COLO829 (cell line): ENCODE measurements at regions not wholly inside any gene's neighbourhood (a gene's known extent, or its start where the extent isn't known, plus 50 kb on each side); places are given as distances from the start of the nearest gene placed in this dataset.
"Not testable (repeated sequence)": the region's sequence is repeated elsewhere in the genome, so short reads cannot be mapped to it uniquely, and the experiment has no call there.

Experiments used
- DNase-seq: peaks from one replicate; pipeline ENCODE4 v3.0.0; 2012; ENCODE audit warnings: low spot score

DNA sequence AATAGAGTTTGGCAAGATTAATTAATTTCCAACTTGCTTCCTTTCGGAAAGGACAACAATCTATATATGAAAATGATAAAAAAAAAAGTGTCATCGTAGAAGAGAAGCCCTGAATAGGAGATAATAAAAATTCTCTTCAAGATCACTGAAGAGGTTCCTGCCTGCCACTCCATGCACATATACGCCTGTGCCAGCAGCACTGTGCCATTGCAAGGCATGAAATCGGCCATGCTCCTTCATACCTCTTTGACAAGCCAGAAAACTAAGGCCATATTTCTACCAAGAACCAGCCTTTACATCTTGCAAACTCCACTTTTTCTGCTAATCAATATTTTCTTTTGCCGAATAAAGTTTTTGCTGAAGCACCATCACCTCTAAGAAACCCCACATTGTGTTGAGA, 365.5 kb downstream of the CXXC4 start:
- no peak for DNase-seq

DNA sequence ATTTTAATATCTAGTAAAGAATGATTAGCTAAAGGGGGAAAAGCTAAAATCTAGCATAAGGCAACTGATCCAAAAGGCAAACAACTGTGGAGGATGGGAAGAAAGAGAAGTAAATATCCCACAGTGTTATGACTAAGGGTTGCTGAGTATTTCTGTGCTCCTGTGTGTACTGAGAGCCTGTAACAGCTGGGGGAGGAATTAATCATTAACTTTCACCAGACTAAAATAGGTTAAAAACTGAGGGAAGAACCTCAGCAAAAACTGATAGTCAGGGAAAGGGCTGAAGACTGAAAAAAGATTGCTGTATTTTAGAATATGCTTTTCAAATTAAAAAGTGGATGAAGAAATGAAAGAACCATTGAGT, 365.9 kb downstream of the CXXC4 start:
- no peak for DNase-seq

DNA sequence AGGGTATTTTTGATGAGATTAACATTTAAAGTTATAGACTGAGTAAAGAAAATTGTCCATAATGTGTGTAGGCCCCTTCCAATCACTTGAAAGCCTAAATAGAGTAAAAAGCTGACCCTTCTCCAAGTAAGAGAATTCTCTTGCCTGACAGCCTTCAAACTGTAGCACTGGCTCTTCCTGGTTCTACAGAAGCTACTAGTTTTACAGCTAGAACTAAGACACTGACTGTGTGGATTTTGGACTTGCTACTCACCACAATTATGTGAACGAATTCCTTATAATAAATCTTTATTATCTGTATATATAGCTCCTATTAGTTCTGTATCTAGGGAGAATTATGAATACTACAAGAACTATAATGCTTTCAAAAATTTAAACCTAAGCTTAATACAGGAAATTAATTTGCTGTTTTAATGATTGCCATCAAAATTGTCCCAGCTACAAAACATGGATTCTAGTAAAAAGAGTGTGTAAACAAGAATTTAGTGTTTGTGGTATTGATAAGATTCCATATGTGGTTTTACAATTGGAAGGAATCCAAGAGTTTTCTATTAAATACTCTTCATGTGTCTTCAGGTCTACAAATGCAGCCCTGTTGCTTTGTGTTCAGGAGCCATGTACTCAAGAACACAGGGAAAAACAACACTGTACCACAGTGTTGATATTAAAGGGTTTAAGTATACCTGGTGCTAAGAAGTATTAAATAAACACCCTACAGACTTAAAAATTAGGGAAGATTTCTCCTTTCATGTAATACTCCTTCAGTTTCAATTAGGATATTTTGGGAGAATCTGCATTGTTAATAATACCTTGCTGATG, 366.5 kb downstream of the CXXC4 start:
- no peak for DNase-seq

DNA sequence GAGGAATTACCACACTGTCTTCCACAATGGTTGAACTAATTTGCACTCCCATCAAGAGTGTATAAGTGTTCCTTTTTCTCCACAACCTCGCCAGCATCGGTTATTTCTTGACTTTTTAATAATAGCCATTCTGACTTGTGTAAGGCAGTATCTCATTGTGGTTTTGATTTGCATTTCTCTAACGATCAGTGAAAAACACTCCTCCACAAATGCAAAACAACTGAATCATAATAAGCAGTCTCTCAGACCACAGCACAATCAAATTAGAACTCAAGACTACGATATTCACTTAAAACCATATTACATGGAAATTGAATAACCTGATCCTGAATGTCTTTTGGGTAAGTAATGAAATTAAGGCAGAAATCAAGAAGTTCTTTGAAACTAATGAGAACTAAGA, 371.7 kb downstream of the CXXC4 start:
- DNase-seq = no peak

DNA sequence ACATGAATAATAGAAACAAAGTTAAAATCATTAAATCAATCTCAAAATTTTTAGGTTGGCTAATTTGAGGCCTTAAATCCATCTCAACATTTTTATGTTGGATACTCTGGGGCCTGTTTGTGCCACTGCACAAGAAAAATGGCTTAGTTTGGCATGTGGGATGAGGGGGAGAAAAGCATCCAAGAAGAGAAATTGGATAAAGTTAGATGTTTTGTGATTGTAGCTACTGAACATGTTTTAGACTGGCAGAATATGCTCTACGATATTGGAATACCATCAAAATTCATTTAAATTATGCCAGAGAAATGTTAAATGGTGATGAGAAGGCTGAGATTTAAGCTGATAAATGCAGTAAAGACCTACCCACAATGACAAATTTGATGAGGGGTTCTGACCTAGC, 376.9 kb downstream of the CXXC4 start:
- no peak for DNase-seq

DNA sequence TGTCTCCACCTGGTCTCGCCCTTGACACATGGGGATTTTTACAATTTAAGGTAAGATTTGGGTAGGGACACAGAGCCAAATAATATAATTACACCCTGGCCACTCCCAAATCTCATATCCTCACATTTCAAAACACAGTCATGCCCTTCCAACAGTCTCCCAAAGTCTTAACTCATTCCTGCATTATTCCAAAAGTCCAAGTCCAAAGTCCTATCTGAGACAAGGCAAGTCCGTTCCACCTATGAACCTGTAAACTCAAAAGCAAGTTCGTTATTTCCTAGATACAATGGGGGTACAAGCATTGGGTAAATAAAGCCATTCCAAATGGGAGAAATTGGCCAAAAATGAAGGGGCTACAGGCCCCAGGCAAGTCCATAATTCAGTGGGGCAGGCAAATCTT, 380.8 kb downstream of the CXXC4 start:
- no peak for DNase-seq

DNA sequence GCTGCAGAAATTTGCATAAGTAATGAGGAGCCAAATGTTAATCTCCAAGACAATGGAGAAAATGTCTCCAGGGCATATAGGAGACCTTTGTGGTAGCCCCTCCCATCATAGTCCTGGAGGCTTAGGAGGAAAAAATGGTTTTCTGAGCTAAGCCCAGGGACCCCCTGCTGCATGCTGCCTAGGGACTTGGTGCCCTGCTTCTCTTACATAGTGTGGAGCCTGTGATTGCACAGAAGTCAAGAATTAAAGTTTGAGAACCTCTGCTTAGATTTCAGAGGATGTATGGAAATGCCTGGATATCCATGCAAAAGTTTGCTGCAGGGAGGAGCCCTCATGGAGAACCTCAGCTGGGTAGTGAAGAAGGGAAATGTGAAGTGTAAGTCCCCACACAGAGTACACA, 379.4 kb upstream of the TACR3 start:
- DNase-seq = no peak

DNA sequence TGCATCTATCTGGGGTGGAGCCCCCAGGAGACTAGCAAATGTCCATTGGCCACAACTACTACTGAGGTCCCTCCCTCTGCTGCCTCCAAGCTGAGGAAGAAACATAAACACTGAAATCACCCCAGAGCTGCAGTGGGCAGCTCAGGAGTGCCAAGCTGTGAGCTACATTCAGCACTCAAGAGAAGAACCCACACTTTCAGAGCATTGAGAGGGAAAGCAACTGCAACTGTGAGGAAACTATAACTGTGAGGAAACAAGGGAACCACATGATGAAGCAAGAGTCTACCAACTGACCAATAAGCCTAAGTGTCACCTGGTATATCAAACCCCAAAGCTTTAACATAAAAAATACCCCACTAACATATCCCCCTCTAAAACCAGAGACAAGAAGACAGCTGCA, 373.5 kb upstream of the TACR3 start:
- no peak for DNase-seq

DNA sequence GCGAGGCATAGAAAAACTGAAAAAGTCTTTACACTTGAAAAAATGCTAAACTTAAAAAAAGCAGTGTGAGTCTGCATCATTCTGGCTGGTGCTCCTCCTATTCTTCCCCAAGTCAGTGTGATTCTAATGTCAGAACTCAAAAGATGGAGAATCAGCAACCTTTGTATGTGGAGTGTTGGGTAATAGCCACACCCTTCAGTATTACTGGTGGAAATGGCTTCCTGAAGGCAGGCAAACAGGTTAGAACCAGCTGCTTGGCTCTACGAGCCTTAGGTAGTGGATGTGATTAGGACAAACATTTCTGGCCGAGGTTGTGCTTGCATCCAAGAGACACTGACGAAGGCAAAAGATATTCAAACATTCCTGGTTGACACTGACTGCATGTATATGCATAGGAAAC, 353.4 kb upstream of the TACR3 start:
- DNase-seq = no peak

DNA sequence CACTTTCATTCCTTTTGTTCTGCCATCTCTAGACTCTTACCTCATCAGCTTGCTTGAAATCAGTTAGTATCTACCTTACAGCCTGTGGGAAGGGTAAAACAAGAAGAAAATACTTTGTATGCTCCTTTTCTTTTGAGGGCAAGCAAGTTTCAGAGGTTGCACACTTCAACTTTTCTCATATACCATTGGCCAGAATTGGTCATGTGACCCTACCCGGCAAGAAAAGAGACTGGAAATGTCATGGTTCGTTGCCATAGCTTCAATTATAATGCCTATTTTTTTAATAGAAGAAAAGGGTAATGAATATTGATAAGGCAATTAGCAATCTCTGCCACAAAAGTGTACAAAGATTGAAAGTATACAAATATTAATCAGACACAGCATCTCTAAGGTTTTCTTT, 346.7 kb upstream of the TACR3 start:
- no peak for DNase-seq

DNA sequence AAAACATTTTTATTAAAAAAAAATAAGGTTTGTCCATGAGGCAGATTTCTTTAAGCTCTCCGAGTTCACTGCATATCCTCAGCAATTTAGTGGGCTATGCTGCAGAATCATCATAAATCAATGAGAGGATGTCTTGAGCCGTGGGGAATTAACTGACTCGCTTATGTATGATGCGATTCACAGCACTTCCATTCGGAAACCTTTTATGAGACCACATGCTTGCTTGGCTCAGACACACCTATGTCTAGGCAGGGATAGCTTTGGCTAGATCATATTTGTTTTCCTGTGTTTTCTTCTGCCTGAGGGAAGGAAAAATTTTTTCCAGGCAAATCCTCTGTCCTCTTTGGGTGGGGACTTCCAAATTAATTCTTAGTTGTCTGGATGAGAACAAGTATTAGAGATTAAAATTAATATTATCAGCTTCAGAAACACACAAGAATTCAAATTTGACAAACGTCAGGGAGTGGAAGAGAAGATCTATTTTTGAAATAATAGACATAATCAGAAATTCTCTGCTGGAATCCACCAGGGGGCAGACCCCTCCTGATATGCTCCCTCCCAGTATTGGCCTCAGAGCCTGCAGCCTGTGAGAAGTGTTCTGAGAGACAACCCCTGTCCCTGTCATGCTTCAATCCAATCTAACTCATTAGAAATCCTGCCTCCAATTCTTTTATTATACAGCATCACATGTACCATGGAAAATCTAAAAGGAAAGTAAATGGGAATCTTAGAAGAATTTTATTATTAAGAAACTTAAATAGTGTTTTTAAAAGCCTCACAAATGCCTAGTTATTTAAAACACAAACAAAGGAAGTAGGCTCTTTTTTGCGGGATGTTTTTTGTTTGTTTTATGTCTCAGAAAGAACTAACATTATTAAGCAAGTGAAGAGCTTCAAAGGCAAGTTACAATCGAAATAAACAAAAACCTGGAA, 345.1 kb upstream of the TACR3 start:
- peak; percentile 40 for DNase-seq

DNA sequence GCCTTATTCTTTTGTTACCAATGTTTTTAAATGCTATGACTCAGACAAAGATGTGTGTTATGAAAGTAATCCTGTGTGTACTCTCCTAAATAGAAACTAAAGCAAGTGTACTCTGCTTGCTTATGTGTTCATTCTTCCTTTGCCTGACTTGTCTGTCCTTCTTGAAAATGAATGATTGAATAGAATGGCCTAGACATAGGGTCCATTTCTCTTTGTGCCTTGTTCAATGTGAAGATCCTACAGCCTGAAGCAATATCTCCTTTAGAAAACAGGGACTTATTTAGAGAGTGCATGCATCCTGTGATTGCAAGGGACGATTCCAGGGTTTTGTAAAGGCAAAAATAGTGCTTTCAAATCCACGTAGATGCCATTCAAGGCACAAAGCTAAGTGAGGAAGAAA, 343.6 kb upstream of the TACR3 start:
- DNase-seq = peak; percentile 45

DNA sequence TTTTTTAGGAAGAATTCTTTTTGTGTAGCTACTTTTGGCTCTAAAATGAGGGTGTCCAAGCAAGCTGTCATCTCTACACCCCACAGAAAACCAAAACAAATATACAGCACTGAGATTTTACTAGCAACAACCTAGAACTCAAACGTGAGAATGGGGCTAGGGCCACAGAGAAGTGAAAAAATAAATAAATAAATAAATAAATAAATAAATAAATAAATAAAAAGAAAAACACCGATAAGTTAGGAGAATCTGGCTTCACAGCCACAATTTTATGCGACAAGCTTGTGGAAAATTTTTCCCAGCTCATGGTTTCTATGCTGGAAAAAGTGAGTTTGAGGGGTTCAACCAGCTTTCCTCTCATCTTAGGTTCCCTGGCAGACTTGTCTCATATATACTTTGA, 324.6 kb upstream of the TACR3 start:
- no peak for DNase-seq

DNA sequence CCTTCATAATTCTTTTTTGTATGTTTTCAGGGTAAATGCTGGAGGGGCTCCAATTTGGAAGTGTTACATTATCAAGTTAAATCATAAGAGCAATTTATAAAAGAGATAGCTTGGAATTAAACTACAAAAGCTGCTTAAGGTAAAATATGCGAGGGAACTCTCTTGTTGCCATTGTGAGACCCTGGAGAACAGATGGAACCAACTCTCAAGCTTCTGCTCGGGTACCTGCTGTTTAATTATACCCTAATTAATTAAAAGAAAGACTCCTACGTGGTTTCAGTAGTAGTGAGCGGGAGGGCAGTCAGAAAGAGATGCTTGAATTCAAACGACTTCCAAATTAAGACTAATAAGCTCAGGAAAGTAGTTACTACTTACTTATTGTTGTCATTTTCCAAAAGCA, 313.1 kb upstream of the TACR3 start:
- DNase-seq = no peak

DNA sequence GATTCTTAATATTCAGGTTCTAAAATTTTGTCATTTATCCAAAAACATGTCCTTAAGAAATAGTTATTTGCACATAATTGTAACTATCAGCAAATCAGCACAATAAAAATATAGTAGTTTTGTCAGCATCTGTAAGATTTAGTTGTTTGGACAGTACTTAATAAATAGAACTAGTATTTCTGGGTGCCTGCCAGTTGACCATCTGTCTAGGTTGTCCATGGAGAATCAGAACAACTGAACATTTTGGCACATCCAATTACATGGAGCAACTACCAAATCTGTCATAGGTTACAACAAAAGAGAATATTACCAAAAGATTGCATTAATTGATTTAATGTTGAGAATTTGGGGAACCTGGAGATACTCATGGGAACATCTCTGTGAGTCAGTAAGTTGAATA, 305.5 kb upstream of the TACR3 start:
- no peak for DNase-seq

DNA sequence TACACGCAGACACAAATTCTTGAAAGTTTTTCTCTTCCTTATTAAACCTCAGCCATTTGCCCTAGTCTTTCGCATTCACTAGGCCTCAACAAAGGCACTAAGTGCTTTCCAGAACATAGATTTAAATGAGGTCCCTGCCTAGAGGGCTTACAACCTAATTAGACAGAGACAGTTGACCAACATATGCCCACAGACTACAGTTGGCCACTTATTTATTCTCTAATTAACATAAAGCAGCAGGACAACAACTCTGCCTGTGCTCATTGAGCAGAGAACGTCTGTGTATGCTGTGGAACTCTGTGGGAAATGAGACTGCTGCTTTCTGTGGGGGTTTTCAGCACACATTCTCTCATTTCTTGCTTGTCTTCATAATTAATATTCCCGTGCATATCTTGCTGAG, 303.0 kb upstream of the TACR3 start:
- DNase-seq = no peak

DNA sequence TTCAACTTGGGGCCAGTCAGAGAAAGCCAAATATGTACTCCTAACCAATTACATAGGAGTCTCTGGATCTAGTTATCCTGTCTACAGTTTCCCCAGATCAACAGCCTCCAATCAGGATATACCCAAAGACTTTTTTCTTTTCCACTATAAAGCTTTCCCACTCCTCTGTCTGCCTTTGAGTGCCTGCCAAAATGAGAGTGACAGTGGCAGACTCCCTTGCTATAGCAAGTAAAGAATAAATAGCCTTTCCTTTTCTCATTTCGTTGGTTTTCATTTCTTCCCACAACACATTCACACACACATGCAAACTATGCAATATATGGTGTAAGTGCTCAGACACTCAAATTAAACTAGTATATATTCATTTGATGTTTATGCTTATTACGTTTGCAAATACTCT, 302.4 kb upstream of the TACR3 start:
- no peak for DNase-seq

DNA sequence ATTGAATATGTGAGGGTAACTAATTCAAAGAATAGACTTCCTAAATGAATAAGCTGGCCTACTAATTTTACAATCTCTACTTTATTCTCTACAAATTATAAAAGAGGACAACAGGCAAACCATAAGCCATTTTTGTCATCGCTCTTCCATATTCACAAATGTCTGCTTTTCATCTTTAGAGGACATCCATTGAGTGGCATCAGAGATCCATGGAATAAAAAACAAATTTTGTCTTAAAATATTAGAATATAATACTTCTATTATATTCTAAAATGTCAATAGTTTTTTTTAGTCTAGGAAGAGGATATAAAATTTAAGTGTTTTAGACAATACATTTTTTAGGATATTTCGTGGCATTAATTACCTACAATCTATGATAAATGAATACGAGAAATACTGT, 300.9 kb upstream of the TACR3 start:
- no peak for DNase-seq

DNA sequence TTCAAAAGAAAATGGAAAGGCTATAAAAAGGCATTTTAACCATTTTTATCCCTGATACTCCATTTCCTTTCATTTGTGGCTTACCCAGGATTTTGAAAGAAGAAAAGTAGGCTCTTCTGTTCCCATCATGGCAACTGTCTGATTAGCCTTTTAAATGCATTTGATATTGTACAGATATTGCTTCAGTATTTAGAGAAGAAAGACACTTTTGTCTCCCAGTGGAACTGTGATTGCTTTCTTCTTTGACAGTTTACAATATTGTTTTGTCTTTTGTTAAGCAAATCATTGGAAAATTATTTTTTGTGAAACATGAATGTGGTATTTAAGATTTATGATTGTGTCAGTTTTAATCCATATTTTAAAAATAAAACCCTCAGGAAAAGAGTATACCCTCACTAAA, 297.4 kb upstream of the TACR3 start:
- DNase-seq = peak; percentile 2

DNA sequence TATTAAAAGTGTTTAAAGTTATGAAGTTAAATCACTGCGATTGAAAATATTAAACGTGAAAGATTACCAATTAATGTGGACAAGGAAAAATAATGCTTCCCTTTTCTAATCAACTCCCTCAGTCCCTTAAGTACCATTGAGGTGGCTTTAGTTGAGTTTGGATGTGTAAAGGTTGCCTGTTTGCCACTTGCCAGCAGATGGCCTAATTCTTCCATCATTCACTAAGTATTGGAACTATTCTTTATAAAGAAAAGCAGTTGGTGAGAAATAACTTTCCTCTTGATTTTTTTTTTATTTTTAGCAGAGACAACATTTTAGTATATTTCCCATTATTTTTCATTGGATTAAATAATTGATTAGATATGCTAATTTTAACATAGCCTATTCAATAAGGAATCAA, 295.9 kb upstream of the TACR3 start:
- DNase-seq = peak; percentile 11

DNA sequence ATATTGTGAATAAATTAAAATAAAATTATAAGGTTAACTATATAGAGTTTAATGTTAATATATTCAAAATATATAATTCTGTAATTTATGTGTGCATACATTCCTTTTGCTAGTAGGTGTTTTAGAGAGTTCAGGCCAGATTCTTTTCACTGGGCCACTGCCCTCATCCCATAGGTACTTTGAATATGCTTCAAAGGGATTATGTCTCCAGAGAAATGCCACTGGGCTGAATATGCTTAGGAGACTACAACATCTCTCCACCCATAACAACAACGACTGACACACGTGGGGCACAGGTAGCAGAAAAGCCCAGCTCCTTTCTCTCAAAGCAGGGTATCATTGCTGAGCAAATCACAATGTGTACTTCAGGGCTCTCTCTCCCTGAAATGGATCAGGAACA, 290.9 kb upstream of the TACR3 start:
- no peak for DNase-seq

DNA sequence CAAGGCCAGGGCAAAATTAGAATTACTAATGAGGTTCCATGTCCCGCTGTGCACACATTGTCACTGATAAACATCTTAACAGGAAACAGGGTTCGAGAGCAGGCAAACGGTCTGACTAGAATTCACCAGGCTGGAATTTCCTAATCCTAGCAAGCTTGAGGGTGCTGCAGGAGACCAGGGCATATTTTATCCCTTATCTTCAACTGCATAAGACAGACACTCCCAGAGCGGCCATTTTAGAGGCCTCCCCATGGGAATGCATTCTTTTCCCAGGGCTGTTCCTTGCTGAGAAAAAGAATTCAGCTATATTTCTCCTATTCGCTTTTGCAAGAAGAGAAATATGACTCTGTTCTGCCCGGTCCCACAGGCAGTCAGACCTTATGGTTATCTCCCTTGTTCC, 282.5 kb upstream of the TACR3 start:
- DNase-seq = not testable (repeated sequence)

DNA sequence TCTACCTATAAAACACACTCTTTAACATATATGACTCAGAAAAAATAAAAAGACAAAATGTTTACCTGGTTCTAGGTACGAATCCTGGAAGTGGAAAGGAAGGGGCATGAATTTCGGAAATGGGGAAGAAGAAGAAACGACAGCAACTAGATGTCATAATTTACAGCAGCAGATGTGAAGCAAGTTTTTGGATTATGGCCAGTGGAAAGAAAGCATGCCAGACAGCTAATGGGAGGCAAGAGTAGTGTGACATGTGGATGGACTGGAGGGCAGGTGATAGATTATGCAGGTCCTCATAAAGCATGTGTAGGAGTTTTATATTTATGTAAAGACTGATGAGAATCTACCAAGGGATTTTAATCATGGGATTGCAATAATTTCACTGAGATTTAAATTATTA, 279.0 kb upstream of the TACR3 start:
- DNase-seq = no peak

DNA sequence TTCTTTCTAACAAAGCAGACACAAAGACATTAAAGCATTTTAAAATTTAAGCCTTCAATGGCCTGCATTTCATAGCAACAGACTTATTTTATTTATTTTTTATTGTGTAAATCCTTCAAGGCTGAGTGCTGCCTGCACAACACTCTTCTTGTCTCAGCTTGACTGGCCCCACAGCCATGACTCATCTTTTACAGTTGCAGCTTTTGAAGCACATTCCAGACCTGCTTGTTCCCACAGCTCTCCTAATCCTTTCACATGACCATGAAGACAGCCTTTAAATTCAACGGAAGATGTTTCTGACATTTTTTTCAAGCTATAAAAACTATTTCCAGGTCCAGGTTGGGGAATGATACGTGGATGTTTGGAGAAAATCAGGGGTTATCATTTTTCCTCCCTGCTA, 276.9 kb upstream of the TACR3 start:
- DNase-seq = peak; percentile 93
